PC-3 (cell line): ENCODE measurements at regions not wholly inside any gene's neighbourhood (a gene's known extent, or its start where the extent isn't known, plus 50 kb on each side); places are given as distances from the start of the nearest gene placed in this dataset.

ENCODE experiments used
- ATAC-seq: fragments of 200-7000 bp; cut with Tn5 transposase; 2 replicates; pipeline ENCODE4 v1.9.1; 2020; ENCODE audit warnings: mild to moderate bottlenecking, moderate library complexity
- BruUV-seq: library from RNA; stranded (reverse); fragments of 400-500 nt; replicated peaks from 2 replicates; lab custom pipeline; 2021; lab: Mats Ljungman, UMichigan
- CTCF ChIA-PET: fragments of 300-600 bp; sonication (Branson Sonifier 250); formaldehyde crosslinking; loops from one replicate; lab custom pipeline; 2022; ENCODE audit warnings: antibody characterized with exemption; lab: Charles Lee
- POLR2A ChIA-PET: fragments of 300-600 bp; sonication (Branson Sonifier 250); formaldehyde crosslinking; loops from one replicate; lab custom pipeline; 2022; ENCODE audit warnings: antibody characterized with exemption; ENCODE audit not compliant: unreplicated experiment; lab: Charles Lee
- DNase-seq: peaks from one replicate; pipeline ENCODE4 v3.0.0-alpha.2; 2015
- H2AFZ ChIP-seq: fragments of 300-600 bp; sonication (generic); 2 replicates; pipeline ENCODE4 v1.6.0; 2016; ENCODE audit warnings: antibody characterized with exemption, low read length
- H3F3A ChIP-seq: fragments of 300-600 bp; sonication (generic); one replicate; pipeline ENCODE4 v1.6.0; 2017; ENCODE audit warnings: antibody characterized with exemption, low read length, control low read depth, mild to moderate bottlenecking; ENCODE audit not compliant: unreplicated experiment
- H3K27ac ChIP-seq: fragments of 300-600 bp; sonication (generic); 2 replicates; pipeline ENCODE4 v1.5.1; 2016; ENCODE audit warnings: mild to moderate bottlenecking, low read length
- H3K27me3 ChIP-seq: fragments of 300-600 bp; sonication (generic); 2 replicates; pipeline ENCODE4 v1.6.1; 2016; ENCODE audit warnings: low read length, mixed read lengths
- H3K36me3 ChIP-seq: fragments of 300-600 bp; sonication (generic); 2 replicates; pipeline ENCODE4 v1.6.1; 2016; ENCODE audit warnings: low read depth, mixed run types, low read length, mixed read lengths
- H3K4me1 ChIP-seq: fragments of 300-600 bp; sonication (generic); 2 replicates; pipeline ENCODE4 v1.5.1; 2016; ENCODE audit warnings: low read length; ENCODE audit not compliant: insufficient read depth
- H3K4me2 ChIP-seq: fragments of 300-600 bp; sonication (generic); 2 replicates; pipeline ENCODE4 v1.6.0; 2016; ENCODE audit warnings: low read length
- H3K4me3 ChIP-seq: fragments of 300-600 bp; sonication (generic); 2 replicates; pipeline ENCODE4 v1.5.1; 2016; ENCODE audit warnings: mild to moderate bottlenecking, low read length, mixed read lengths
- H3K79me2 ChIP-seq: fragments of 300-600 bp; sonication (generic); 2 replicates; pipeline ENCODE4 v1.6.1; 2017; ENCODE audit warnings: low read length, mixed read lengths
- H3K9ac ChIP-seq: fragments of 300-600 bp; sonication (generic); 2 replicates; pipeline ENCODE4 v1.6.0; 2016; ENCODE audit warnings: mild to moderate bottlenecking, low read length
- H3K9me2 ChIP-seq: fragments of 300-600 bp; sonication (generic); replicated peaks from 2 replicates; pipeline ENCODE4 v1.6.1; 2016; ENCODE audit warnings: mixed run types, low read length, mixed read lengths
- H3K9me3 ChIP-seq: fragments of 300-600 bp; sonication (generic); 2 replicates; pipeline ENCODE4 v1.6.1; 2016; ENCODE audit warnings: low read length, mixed read lengths
- H4K20me1 ChIP-seq: fragments of 300-600 bp; sonication (generic); 2 replicates; pipeline ENCODE4 v1.6.1; 2016; ENCODE audit warnings: low read length, mixed read lengths
- CTCF ChIP-seq: fragments of 300-600 bp; sonication (generic); conservative IDR thresholded peaks from 2 replicates; pipeline ENCODE4 v1.5.1; 2017; ENCODE audit warnings: antibody characterized with exemption, low read depth, mild to moderate bottlenecking, low read length
- EZH2 ChIP-seq: fragments of 300-600 bp; sonication (generic); IDR thresholded peaks from one replicate; pipeline ENCODE4 v1.6.1; 2017; ENCODE audit warnings: antibody characterized with exemption, mild to moderate bottlenecking, low read length; ENCODE audit not compliant: unreplicated experiment
- EZH2phosphoT487 ChIP-seq: fragments of 300-600 bp; sonication (generic); IDR thresholded peaks from 2 replicates; pipeline ENCODE4 v1.6.1; 2018; ENCODE audit warnings: mild to moderate bottlenecking, antibody characterized with exemption, low read length, borderline replicate concordance
- intact Hi-C: fragments of 100-400 bp; cut with micrococcal nuclease; formaldehyde crosslinking; loops from 2 replicates; pipeline ENCODE4 v1.9.0; 2023

- Histone ChIP-seq H2AFZ (no peak overlapping the region), H3K27ac (no peak overlapping the region), H3K4me3 (no peak overlapping the region), H3F3A (no peaks in the 10 kb centered on the region), H3K79me2 (no peaks in the 10 kb centered on the region), H3K4me2 (0 out of 2 replicates have a peak overlapping the region, but pooled peaks have one; percentile 39), H3K27me3 (no peaks in the 10 kb centered on the region), H3K9ac (no peak overlapping the region), H3K9me3 (no peaks in the 10 kb centered on the region), H3K9me2 (no peaks in the 10 kb centered on the region), H4K20me1 (no peaks in the 10 kb centered on the region), H3K4me1 (peaks cover 21% of the 10 kb centered on the region), H3K36me3 (no peaks in the 10 kb centered on the region)
- DNase-seq: no peak
- BruUV-seq: no TSS peak
- ChIA-PET POLR2A (no interaction called here), CTCF (interaction anchor here (0.5 kb wide), 2 partner anchors 68 to 185 kb away, joined by 4 read pairs; no protein-coding TSS in a partner anchor)
- intact Hi-C loops: no loop called here
- no peak for ATAC-seq
- no peak for TF ChIP-seq CTCF
- no peak for TF ChIP-seq EZH2
- TF ChIP-seq EZH2phosphoT487: no peak
These were observed 122.9 kb upstream of the KLF7 start for GRCh38 chr2:207288628-207289027.

- Histone ChIP-seq H3K4me1 (peaks cover 21% of the 10 kb centered on the region), H3K4me2 (peak overlapping the region; percentile 39), H3K9me2 (no peaks in the 10 kb centered on the region), H3F3A (no peaks in the 10 kb centered on the region), H3K9ac (no peak overlapping the region), H3K9me3 (no peaks in the 10 kb centered on the region), H3K27ac (peak overlapping the region; percentile 35), H3K36me3 (no peaks in the 10 kb centered on the region), H3K79me2 (no peaks in the 10 kb centered on the region), H2AFZ (0 out of 2 replicates have a peak overlapping the region, but pooled peaks have one; percentile 46), H3K4me3 (no peak overlapping the region), H3K27me3 (no peaks in the 10 kb centered on the region), H4K20me1 (no peaks in the 10 kb centered on the region)
- intact Hi-C loops: no loop called here
- ATAC-seq: peak; percentile 18; the same call in 1 of the 2 replicates
- peak; percentile 77 for DNase-seq
- ChIA-PET POLR2A (no interaction called here), CTCF (no interaction called here)
- no peak for TF ChIP-seq EZH2
- TF ChIP-seq CTCF: no peak
- no peak for TF ChIP-seq EZH2phosphoT487
- no TSS peak for BruUV-seq
These were observed 123.7 kb upstream of the KLF7 start for GRCh38 chr2:207289295-207290018.
